Trophoblast cell (in vitro differentiated cells and primary cell): ENCODE measurements at regions not wholly inside any gene's neighbourhood (a gene's known extent, or its start where the extent isn't known, plus 50 kb on each side); places are given as distances from the start of the nearest gene placed in this dataset.

Source experiments
- DNase-seq, 2 donors: peaks; one replicate each; pipeline ENCODE4 v3.0.0-alpha.2; 2016
- H2AFZ ChIP-seq: 2 replicates; pipeline ENCODE4 v1.6.1; 2013; ENCODE audit warnings: low read length, moderate library complexity, mild to moderate bottlenecking; ENCODE audit not compliant: insufficient read depth, poor library complexity
- H2AK5ac ChIP-seq: 2 replicates; pipeline ENCODE4 v1.6.1; 2013; ENCODE audit warnings: mild to moderate bottlenecking, low read length
- H2BK120ac ChIP-seq: 2 replicates; pipeline ENCODE4 v1.6.1; 2013; ENCODE audit warnings: low read length, mild to moderate bottlenecking, moderate library complexity; ENCODE audit not compliant: insufficient read depth, poor library complexity
- H2BK12ac ChIP-seq: 2 replicates; pipeline ENCODE4 v1.6.1; 2013; ENCODE audit warnings: mild to moderate bottlenecking, low read length, moderate library complexity
- H2BK5ac ChIP-seq: 2 replicates; pipeline ENCODE4 v1.6.1; 2013; ENCODE audit warnings: low read length, low read depth, moderate library complexity, mild to moderate bottlenecking; ENCODE audit not compliant: poor library complexity
- H3K14ac ChIP-seq: 2 replicates; pipeline ENCODE4 v1.6.1; 2013; ENCODE audit warnings: mild to moderate bottlenecking, low read length
- H3K18ac ChIP-seq: 2 replicates; pipeline ENCODE4 v1.6.1; 2013; ENCODE audit warnings: mild to moderate bottlenecking, low read length
- H3K23ac ChIP-seq: 2 replicates; pipeline ENCODE4 v1.6.1; 2013; ENCODE audit warnings: low read length
- H3K27ac ChIP-seq: 2 replicates; pipeline ENCODE4 v1.5.1; 2013; ENCODE audit warnings: low read depth, mild to moderate bottlenecking, inconsistent platforms, low read length, moderate library complexity
- H3K27me3 ChIP-seq: 2 replicates; pipeline ENCODE4 v1.6.1; 2013; ENCODE audit warnings: inconsistent platforms, mild to moderate bottlenecking, low read length, moderate library complexity; ENCODE audit not compliant: insufficient read depth
- H3K36me3 ChIP-seq, 2 experiments: 1 replicate in 1 of 2; 2 replicates in 1 of 2; pipeline ENCODE4 v1.6.1; 2013; ENCODE audit warnings: low read length in 2 of 2, mild to moderate bottlenecking in 2 of 2, moderate library complexity in 1 of 2; ENCODE audit not compliant: insufficient read depth in 2 of 2, control insufficient read depth in 1 of 2
- H3K4ac ChIP-seq: 2 replicates; pipeline ENCODE4 v1.6.1; 2013; ENCODE audit warnings: low read depth, mild to moderate bottlenecking, low read length, moderate library complexity
- H3K4me1 ChIP-seq, 2 experiments: 1 replicate in 1 of 2; 2 replicates in 1 of 2; pipeline ENCODE4 v1.6.1; 2013; ENCODE audit warnings: low read length in 2 of 2, mild to moderate bottlenecking in 2 of 2, moderate library complexity in 1 of 2; ENCODE audit not compliant: insufficient read depth in 2 of 2, control insufficient read depth in 1 of 2
- H3K4me2 ChIP-seq: 2 replicates; pipeline ENCODE4 v1.6.1; 2013; ENCODE audit warnings: inconsistent platforms, mild to moderate bottlenecking, low read length, moderate library complexity
- H3K4me3 ChIP-seq: 2 replicates; pipeline ENCODE4 v1.5.1; 2013; ENCODE audit warnings: mild to moderate bottlenecking, low read depth, low read length, inconsistent platforms
- H3K79me1 ChIP-seq: one replicate; pipeline ENCODE4 v1.6.1; 2013; ENCODE audit warnings: low read length
- H3K79me2 ChIP-seq: 2 replicates; pipeline ENCODE4 v1.6.1; 2013; ENCODE audit warnings: low read length, mild to moderate bottlenecking; ENCODE audit not compliant: control insufficient read depth, insufficient read depth, poor library complexity
- H3K9ac ChIP-seq: 2 replicates; pipeline ENCODE4 v1.6.1; 2013; ENCODE audit warnings: mild to moderate bottlenecking, low read length
- H3K9me3 ChIP-seq: 2 replicates; pipeline ENCODE4 v1.6.1; 2013; ENCODE audit warnings: low read depth, mild to moderate bottlenecking, control low read depth, inconsistent platforms, low read length; ENCODE audit not compliant: insufficient read depth
- H4K12ac ChIP-seq: 2 replicates; pipeline ENCODE4 v1.6.1; 2013; ENCODE audit warnings: low read depth, mild to moderate bottlenecking, low read length, moderate library complexity
- H4K8ac ChIP-seq: 2 replicates; pipeline ENCODE4 v1.6.1; 2013; ENCODE audit warnings: low read depth, mild to moderate bottlenecking, low read length, moderate library complexity
- H4K91ac ChIP-seq: one replicate; pipeline ENCODE4 v1.6.1; 2013; ENCODE audit warnings: low read depth, mild to moderate bottlenecking, low read length, moderate library complexity
- WGBS: extraction: QIAGEN DNeasy Blood & Tissue Kit; methylation state at CpG from one replicate; pipeline ENCODE4 v1.1.7; 2013; ENCODE audit warnings: missing lambda C conversion rate; ENCODE audit not compliant: insufficient read length, insufficient coverage; ENCODE audit errors: extremely low coverage; 5-methylcytosine and 5-hydroxymethylcytosine counted together

DNA sequence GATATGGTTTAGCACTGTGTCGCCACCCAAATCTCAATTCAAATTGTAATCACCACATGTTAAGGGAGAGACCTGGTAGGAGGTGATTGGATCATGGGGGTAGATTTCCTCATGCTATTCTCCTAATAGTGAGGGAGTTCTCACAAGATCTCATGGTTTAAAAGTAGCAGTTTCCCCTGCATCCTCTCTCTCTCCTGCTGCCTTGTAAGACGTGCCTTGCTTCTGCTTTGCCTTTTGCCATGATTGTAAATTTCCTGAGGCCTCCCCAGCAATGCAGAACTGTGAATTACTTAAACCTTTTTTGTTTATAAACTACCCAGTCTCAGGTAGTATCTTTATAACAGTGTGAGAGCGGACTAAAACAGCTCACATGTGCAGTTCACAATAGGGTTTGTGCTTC is 1668.7 kb upstream of the RAG2 start:
- H2BK12ac ChIP-seq = no peak overlapping the region
- WGBS = no CpG with 5 or more reads among the region's 3 CpGs
- H3K23ac ChIP-seq = no peak overlapping the region
- H3K79me2 ChIP-seq = no peaks in the 10 kb centered on the region
- H3K14ac ChIP-seq = no peak overlapping the region
- no peak overlapping the region for H3K4me2 ChIP-seq
- H2AFZ ChIP-seq = no peak overlapping the region
- H3K4me3 ChIP-seq = no peak overlapping the region
- no peak overlapping the region for H4K8ac ChIP-seq
- no peak overlapping the region for H4K91ac ChIP-seq
- no peak for DNase-seq
- no peak overlapping the region for H3K18ac ChIP-seq
- peaks cover 6% of the 10 kb centered on the region for H3K9me3 ChIP-seq
- no peak overlapping the region for H2BK5ac ChIP-seq
- no peak overlapping the region for H4K12ac ChIP-seq
- H2BK120ac ChIP-seq = no peak overlapping the region
- no peak overlapping the region for H3K4ac ChIP-seq
- H3K79me1 ChIP-seq = no peaks in the 10 kb centered on the region
- no peaks in the 10 kb centered on the region for H3K4me1 ChIP-seq
- no peaks in the 10 kb centered on the region for H3K27me3 ChIP-seq
- H3K36me3 ChIP-seq = no peaks in the 10 kb centered on the region
- H3K27ac ChIP-seq = no peak overlapping the region
- no peak overlapping the region for H3K9ac ChIP-seq
- H2AK5ac ChIP-seq = no peak overlapping the region

DNA sequence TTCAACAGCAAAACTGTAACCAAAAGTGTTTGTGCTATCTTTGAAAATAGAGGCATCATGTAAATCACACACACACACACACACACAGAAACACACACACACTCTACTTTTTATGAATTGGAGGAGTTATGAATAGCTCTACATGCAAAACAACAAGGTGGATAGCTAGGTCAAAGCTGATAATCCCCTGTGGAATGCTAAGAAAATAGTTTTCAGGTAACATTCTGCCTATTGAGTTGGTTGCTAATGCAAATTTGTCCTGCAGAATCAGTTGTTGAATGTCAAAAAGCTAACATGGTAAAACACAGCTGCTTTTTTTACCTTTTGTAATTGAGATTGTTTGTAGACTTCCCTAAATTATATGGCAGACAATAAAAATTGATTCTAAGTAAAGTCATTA is 1658.4 kb upstream of the RAG2 start:
- Histone ChIP-seq H3K4me2 (no peak overlapping the region), H4K8ac (no peak overlapping the region), H3K14ac (no peak overlapping the region), H4K91ac (no peak overlapping the region), H3K23ac (no peak overlapping the region), H3K27ac (no peak overlapping the region), H3K79me2 (no peaks in the 10 kb centered on the region), H3K9ac (no peak overlapping the region), H3K4ac (no peak overlapping the region), H3K79me1 (no peaks in the 10 kb centered on the region), H3K4me1 (no peaks in the 10 kb centered on the region), H3K9me3 (no peaks in the 10 kb centered on the region), H2BK5ac (no peak overlapping the region), H3K27me3 (no peaks in the 10 kb centered on the region), H2AFZ (no peak overlapping the region), H2AK5ac (no peak overlapping the region), H2BK120ac (no peak overlapping the region), H3K36me3 (no peaks in the 10 kb centered on the region), H3K18ac (no peak overlapping the region), H4K12ac (no peak overlapping the region), H2BK12ac (no peak overlapping the region), H3K4me3 (no peak overlapping the region)
- no peak for DNase-seq

DNA sequence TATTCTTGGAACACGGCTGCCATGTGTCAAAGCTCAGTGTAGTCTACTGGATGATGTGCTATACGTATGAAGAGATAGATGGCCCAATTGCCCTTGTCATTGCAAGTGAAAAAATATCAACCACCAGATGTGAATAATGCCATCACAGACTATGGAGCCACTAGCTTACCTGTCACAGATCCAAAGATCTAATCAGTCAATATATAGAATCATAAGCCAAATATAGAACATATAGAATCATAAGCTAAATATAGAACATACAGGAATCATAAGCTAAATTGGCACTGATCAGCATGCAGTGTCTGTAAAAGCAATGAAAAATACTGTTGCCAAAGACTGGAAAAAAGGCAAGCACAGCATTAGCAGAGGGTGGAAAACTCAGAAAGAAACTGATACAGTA is 1656.9 kb upstream of the RAG2 start:
- no peak overlapping the region for H3K4me2 ChIP-seq
- H3K4ac ChIP-seq = no peak overlapping the region
- no peak overlapping the region for H4K8ac ChIP-seq
- H4K91ac ChIP-seq = no peak overlapping the region
- H3K18ac ChIP-seq = no peak overlapping the region
- H3K14ac ChIP-seq = no peak overlapping the region
- WGBS = no CpG with 5 or more reads among the region's 2 CpGs
- no peak for DNase-seq
- no peak overlapping the region for H2AFZ ChIP-seq
- no peak overlapping the region for H4K12ac ChIP-seq
- H2BK120ac ChIP-seq = no peak overlapping the region
- no peaks in the 10 kb centered on the region for H3K36me3 ChIP-seq
- H3K27me3 ChIP-seq = no peaks in the 10 kb centered on the region
- H2BK12ac ChIP-seq = no peak overlapping the region
- no peak overlapping the region for H2AK5ac ChIP-seq
- no peak overlapping the region for H3K4me3 ChIP-seq
- H3K23ac ChIP-seq = no peak overlapping the region
- no peaks in the 10 kb centered on the region for H3K79me2 ChIP-seq
- H3K9me3 ChIP-seq = peaks cover 4% of the 10 kb centered on the region
- H3K4me1 ChIP-seq = no peaks in the 10 kb centered on the region
- no peak overlapping the region for H2BK5ac ChIP-seq
- no peaks in the 10 kb centered on the region for H3K79me1 ChIP-seq
- H3K27ac ChIP-seq = no peak overlapping the region
- H3K9ac ChIP-seq = no peak overlapping the region

DNA sequence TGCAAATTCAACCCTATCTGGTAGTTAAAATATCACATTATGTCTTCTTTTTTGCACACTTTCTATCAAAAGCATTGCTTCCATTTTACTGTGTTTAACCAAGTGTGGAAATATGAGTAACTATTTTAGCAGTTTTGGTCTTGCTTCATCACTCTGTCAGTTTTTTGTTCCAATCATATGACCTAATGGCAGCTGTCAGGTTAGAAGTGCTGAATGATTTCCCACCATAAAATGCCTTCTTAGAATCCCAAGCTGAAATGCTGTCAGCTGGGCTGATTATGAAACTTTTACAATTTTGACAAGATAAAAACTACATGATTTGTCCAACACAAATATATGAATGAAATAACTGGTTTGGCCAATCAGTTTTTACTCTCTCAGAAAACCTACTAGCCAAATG is 1654.6 kb upstream of the RAG2 start:
- Histone ChIP-seq H3K14ac (no peak overlapping the region), H3K23ac (no peak overlapping the region), H2BK120ac (no peak overlapping the region), H3K27ac (no peak overlapping the region), H3K18ac (no peak overlapping the region), H3K9me3 (peaks cover 7% of the 10 kb centered on the region), H4K12ac (no peak overlapping the region), H3K27me3 (no peaks in the 10 kb centered on the region), H3K36me3 (no peaks in the 10 kb centered on the region), H3K9ac (no peak overlapping the region), H3K79me2 (no peaks in the 10 kb centered on the region), H3K4me1 (no peaks in the 10 kb centered on the region), H4K91ac (no peak overlapping the region), H3K4ac (no peak overlapping the region), H2AFZ (no peak overlapping the region), H3K79me1 (no peaks in the 10 kb centered on the region), H2BK12ac (no peak overlapping the region), H3K4me2 (no peak overlapping the region), H3K4me3 (no peak overlapping the region), H4K8ac (no peak overlapping the region), H2AK5ac (no peak overlapping the region), H2BK5ac (no peak overlapping the region)
- DNase-seq = no peak

DNA sequence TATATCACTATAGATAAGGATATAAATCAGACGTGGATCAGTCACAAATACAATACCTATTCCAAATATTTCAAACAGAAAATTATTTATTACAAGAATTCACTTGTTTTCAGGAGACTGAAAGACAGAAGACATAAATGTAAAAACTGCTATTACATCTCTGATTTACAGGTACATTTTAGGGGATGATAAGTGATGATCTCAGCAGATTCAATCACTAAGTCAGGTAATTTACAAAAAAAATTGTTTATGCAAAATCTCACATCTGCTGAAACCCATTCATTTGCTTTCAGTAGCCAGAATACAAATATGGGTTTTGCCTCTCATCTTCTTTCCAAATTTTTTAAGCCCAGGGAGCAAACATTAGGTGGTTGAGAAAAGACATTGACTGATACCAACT is 1648.4 kb upstream of the RAG2 start:
- H3K4me3 ChIP-seq = no peak overlapping the region
- H4K91ac ChIP-seq = no peak overlapping the region
- H3K23ac ChIP-seq = no peak overlapping the region
- H4K8ac ChIP-seq = no peak overlapping the region
- DNase-seq = no peak
- no peak overlapping the region for H4K12ac ChIP-seq
- no peak overlapping the region for H2AK5ac ChIP-seq
- H3K9ac ChIP-seq = no peak overlapping the region
- no peak overlapping the region for H2BK5ac ChIP-seq
- no CpG with 5 or more reads among the region's 1 CpG for WGBS
- no peaks in the 10 kb centered on the region for H3K27me3 ChIP-seq
- H2AFZ ChIP-seq = no peak overlapping the region
- H3K79me2 ChIP-seq = no peaks in the 10 kb centered on the region
- H3K4me1 ChIP-seq = no peaks in the 10 kb centered on the region
- H3K4ac ChIP-seq = no peak overlapping the region
- no peak overlapping the region for H2BK120ac ChIP-seq
- H3K79me1 ChIP-seq = no peaks in the 10 kb centered on the region
- no peak overlapping the region for H3K4me2 ChIP-seq
- H3K14ac ChIP-seq = no peak overlapping the region
- H3K18ac ChIP-seq = no peak overlapping the region
- no peaks in the 10 kb centered on the region for H3K36me3 ChIP-seq
- peaks cover 7% of the 10 kb centered on the region for H3K9me3 ChIP-seq
- no peak overlapping the region for H3K27ac ChIP-seq
- no peak overlapping the region for H2BK12ac ChIP-seq
